ENCODE measurements at regions not wholly inside any gene's neighbourhood (a gene's known extent, or its start where the extent isn't known, plus 50 kb on each side); places are given as distances from the start of the nearest gene placed in this dataset.
"Not testable (repeated sequence)": the region's sequence is repeated elsewhere in the genome, so short reads cannot be mapped to it uniquely, and the experiment has no call there.

- DNase-seq (ENCODE audit: low spot score) = no peak
These were observed 221.8 kb upstream of the PLXNA2 start for GRCh38 chr1:208465786-208466590.

GRCh38 chr1:208467151-208467780, 223.1 kb upstream of the PLXNA2 start:
- DNase-seq (ENCODE audit: low spot score) = no peak

- DNase-seq (ENCODE audit: low spot score) = no peak
These were observed 231.3 kb upstream of the PLXNA2 start for GRCh38 chr1:208475449-208475848.

DNA sequence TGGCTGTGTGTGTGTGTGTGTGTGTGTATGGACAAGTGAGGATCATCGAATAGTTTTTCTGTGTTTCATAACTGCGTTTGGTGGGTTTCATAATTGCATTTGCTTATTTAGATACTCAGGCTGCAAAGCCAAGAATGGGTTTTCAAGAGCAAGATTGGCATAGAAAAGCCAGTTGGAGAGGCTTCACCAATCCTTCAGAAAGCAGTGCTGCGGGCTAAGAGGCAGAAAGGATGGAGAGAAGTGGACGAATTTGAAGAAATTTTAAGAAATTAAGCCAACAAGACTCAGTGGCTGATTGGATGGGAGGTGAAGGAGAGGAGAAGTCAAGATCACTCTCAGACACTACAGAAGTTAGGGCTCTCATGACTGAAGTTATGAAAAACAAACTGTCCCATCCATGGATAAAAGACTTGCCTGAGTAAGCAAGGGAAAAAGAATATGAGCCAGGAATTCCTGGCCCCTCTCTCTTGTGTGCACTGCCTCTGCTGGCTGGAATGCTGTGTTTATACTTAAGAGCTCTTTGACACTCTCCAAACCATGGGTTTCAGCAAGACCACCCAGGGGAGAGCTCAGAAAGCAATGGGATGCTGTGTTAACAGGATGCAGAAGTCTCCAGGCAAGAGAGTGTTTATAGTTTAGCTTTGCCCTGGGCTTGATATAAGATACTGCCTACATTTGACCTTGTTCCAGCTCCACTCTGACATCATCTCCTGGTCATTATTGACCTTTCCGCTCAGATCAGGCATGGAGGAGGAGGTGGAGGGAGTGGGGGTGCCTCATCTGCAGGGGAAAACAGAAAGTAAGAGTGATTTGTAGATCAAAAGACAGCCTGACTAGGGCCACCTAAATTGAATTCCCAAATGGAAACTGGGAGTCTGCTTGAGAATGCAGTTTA, 232.0 kb upstream of the PLXNA2 start:
- no peak for DNase-seq (ENCODE audit: low spot score)

DNA sequence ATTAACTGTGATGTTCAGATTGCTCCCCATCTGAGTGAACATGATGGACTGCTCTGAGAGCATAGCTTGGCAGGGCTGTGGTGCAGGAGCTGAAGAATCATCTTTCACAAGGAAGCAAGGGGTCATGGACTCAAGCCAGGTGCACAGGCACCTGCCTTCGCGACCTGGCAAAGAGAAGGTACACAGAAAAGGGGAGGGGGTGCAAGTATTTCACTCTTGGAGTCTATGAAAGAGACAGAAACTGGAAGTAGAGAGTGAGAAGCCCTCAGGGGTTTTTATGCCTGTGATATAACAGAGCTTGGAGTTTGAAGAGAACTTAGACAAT, 232.6 kb upstream of the PLXNA2 start:
- no peak for DNase-seq (ENCODE audit: low spot score)

- no peak for DNase-seq (ENCODE audit: low spot score)
These were observed 235.3 kb upstream of the PLXNA2 start for GRCh38 chr1:208479435-208479834.

DNA sequence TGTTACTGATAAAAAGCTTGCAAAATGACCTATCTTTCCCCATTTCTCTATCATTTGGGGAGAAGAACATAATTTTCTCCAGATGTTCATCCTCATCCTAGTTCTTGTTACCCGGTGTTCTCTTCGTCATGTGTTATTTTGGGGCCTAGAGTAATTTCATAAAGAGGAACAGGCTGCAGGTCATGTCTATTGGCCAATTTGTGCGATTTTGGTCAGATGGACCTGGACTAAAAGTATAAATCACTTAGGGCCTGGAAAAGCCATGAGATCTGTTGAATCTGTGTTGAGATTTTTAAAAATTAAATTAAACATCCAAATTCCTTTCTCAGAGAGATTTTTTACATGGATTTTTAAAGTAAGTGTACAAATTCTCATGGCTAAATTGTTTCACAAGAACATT, 241.3 kb upstream of the PLXNA2 start:
- DNase-seq (ENCODE audit: low spot score) = no peak

DNA sequence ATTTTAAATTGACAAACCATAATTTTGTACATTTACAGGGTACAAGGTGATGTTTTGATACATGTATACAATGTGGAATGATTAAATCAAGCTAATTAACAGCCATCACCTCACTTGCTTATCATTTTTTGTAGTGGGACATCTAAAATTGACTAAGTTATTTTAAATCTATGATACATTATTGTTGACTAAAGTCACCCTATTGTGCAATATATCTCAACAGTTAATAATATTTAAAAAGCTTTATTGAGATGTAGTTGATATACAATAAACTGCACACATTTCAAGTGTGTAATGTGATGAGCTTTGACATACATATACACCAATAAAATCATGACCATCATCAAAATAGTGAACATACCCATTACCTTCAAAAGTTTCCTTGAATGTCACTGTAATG, 242.5 kb upstream of the PLXNA2 start:
- no peak for DNase-seq (ENCODE audit: low spot score)

DNA sequence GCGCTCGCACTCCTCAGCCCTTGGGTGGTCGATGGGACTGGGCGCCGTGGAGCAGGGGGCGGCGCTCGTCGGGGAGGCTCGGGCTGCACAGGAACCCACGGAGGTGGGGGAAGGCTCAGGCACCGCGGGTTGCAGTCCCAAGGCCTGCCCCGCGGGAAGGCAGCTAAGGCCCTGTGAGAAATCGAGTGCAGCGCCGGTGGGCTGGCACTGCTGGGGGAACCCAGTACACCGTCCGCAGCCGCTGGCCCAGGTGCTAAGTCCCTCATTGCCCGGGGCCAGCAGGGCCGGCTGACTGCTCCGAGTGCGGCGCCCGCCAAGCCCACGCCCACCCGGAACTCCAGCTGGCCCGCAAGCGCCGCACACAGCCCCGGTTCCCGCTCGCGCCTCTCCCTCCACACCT, 244.2 kb upstream of the PLXNA2 start:
- not testable (repeated sequence) for DNase-seq (ENCODE audit: low spot score)

GRCh38 chr1:208496467-208497371, 252.5 kb upstream of the PLXNA2 start:
- DNase-seq (ENCODE audit: low spot score) = no peak

GRCh38 chr1:208497866-208498541, 253.8 kb upstream of the PLXNA2 start:
- no peak for DNase-seq (ENCODE audit: low spot score)

GRCh38 chr1:208499026-208499425, 254.8 kb upstream of the PLXNA2 start:
- no peak for DNase-seq (ENCODE audit: low spot score)

DNA sequence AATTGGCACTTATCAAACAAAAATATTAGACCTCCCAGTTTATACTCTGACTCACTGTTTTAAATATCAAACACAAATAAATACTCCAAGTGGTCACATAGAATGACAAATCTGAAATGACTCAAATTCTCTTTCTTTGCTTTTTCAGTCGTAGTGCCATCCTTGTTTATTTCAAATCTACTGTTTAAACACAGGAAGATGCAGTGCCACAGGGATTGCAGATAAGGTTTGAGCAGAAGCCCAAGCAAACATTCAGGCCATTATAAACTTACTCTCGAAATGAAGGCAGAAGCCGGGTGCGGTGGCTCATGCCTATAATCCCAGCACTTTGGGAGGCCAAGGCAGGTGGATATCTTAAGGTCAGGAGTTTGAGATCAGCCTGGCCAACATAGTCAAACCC, 255.4 kb upstream of the PLXNA2 start:
- DNase-seq (ENCODE audit: low spot score) = no peak

DNA sequence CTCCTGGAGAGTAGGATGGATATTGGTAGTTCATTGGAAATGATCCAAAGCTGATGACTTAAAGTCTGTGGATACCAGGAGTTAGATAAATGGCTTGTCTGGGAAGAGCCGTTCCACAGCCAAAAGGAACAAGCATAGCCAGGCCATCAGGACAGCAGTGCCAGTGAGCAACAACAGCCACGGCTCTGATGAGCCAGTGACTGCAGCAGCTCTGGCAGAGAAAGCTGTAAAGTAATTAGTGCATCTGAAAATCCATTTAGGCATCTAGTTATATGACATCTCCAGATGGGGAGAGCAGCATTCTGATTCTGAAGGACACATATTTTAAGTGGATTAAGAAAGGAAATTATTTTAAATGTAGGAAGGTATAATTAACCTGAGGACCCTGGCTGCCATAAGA, 256.2 kb upstream of the PLXNA2 start:
- DNase-seq (ENCODE audit: low spot score) = no peak

DNA sequence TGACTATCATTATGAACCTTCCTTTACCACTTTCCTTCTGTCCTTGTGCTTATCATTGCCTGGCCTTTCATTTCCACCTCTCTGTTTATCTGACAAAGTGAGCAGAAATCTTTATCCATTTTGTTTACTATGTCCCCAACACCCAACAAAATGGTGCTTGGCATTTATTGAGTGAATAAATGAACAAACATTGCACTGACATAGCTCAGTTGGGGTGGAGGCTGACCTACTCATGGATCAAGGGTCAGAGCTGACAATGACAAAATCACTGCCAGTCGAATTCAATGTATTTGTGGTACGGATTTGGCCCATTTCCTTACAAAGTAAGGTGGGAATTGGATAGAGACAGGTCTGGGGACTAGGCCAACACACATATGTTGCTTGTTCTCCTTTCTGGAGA, 257.4 kb upstream of the PLXNA2 start:
- DNase-seq (ENCODE audit: low spot score) = no peak

DNA sequence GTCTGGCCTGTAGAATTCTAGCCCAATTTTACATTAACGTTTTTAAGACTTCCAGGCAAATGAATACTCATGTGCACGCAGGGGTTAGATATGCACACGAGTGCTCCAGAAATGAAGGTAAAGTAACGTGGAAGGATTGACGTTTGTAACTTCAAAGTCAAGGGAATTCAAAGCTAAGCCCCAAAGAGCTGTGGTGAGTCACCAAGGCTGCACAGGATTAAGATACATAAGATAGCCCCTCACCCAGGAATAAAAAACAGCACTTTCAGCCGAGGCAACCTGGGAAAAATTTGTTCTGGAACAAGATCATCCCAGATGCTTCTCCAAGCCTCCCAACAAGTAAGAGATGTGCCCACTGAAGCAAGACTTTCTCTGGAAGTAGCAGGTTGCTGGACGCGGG, 259.6 kb upstream of the PLXNA2 start:
- DNase-seq (ENCODE audit: low spot score) = no peak

GRCh38 chr1:208506812-208507211, 262.6 kb upstream of the PLXNA2 start:
- DNase-seq (ENCODE audit: low spot score) = no peak

DNA sequence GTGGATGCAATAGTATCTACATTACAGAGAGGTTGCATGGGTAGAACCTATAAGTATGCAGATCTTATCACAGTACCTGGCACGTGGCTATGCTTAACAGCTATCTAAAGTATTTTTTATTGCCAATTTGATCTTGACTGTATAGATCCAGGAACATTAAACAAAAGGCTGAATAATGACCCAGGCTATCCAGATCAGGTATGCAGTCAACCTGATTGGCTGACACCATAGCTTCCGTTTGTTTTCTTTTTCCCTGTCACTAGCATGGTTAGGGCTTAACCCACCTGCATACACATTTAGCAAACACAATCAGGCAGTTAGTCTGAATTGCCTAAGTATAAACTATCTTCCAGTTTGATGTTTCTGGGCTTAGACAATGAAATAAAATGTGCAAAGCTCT, 264.9 kb upstream of the PLXNA2 start:
- no peak for DNase-seq (ENCODE audit: low spot score)

DNA sequence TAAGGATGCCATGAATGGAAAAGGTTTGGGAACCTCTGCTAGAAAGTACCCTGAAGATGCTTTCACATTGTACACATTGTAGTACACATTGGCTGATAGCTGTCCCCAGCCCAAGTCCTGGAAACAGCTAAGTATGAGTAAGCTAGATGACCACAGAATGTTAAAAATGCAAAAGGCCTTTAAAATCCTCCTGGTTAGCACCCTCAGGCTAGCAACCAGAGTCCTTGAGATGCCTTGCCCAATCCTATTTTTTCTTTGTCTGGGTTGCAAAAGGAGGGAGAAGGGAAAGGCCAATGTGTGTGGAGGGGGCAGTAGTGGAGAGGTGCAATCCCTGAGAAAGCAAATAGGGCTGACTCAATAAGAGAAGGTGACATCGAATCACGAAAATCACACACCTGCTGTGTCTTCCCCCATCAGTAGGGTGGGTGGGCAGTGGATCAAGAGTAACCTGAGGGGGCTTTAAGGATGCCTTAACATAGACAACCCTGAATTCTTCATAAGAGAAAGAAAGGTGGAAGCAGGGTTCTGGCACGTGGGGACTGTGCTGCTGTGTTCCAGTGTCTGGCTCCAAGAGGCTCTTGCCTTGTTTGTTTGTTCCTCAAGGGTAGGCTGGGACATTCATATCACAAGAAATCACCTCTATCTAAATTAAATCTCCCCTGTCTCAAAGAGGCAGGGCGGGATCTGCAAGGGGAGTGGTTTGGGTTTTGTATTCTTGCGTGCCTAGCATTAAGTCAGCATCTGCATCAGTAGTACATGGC, 266.2 kb upstream of the PLXNA2 start:
- DNase-seq (ENCODE audit: low spot score) = no peak

DNA sequence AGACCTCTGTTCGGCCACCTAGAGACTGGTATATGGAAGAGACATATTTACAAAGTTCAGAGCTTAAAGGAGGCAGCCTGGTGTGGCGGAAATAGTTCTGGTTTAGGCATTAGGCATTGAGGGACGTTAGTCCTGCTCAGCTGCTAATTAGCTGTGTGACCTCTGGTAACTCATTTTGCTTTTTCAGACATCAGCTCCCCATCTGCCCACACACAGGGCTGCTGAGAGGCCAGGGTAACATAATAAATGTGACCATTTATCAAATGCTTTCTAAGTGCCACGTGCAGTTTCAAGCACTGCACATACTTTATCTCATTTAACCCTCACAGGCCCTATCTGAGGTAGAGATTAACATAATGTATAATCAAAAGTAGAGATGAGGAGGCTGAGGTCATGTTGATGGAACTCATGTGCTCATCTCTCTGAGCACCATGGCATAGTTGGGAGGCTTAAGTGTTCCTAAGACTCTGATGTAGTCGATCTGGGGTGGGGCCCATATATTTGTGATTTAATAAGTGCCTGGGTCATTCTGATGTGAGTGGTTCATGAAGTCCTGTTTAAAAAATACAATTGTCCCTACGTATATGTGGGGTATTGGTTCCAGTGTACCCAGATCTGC, 267.2 kb upstream of the PLXNA2 start:
- no peak for DNase-seq (ENCODE audit: low spot score)

Measured in CD4-positive, alpha-beta T cell treated with Interleukin-15 for 4 hours (primary cell).